Epithelial cell of proximal tubule (primary cell): ENCODE measurements at regions not wholly inside any gene's neighbourhood (a gene's known extent, or its start where the extent isn't known, plus 50 kb on each side); places are given as distances from the start of the nearest gene placed in this dataset.
"Not testable (repeated sequence)": the region's sequence is repeated elsewhere in the genome, so short reads cannot be mapped to it uniquely, and the experiment has no call there.

Source experiments
- DNase-seq: peaks from one replicate; pipeline ENCODE4 v3.0.0-alpha.2; 2011; ENCODE audit warnings: low read depth
- H3K4me3 ChIP-seq: 2 replicates; pipeline ENCODE4 v1.5.1; 2011; ENCODE audit warnings: low read depth, mild to moderate bottlenecking, low read length
- TF ChIP-seq, protein P1 (sequence below): conservative IDR thresholded peaks from 2 replicates; pipeline ENCODE4 v1.5.1; 2012; ENCODE audit warnings: low read depth, mild to moderate bottlenecking, low read length

DNA sequence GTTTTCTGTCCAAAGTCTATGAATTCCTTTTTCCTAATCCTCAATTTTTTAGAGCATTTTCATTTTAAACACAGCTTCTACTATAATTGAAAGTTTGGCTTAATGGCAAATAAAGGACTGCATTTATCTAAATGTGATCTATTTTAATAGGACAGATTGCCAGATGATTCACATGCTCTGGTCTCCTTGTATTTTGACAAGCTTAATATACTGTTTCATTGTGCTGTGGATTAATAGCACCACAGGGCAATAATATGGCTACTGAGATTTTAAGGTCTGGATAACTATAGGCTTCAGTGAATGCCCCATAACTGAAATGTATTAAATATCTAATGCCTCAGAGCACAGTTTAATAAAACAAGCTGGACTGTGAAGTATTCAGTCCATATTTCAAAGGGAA, 1362.8 kb downstream of the XPNPEP1 start:
- H3K4me3 ChIP-seq = no peak overlapping the region
- TF ChIP-seq, protein P1, sequence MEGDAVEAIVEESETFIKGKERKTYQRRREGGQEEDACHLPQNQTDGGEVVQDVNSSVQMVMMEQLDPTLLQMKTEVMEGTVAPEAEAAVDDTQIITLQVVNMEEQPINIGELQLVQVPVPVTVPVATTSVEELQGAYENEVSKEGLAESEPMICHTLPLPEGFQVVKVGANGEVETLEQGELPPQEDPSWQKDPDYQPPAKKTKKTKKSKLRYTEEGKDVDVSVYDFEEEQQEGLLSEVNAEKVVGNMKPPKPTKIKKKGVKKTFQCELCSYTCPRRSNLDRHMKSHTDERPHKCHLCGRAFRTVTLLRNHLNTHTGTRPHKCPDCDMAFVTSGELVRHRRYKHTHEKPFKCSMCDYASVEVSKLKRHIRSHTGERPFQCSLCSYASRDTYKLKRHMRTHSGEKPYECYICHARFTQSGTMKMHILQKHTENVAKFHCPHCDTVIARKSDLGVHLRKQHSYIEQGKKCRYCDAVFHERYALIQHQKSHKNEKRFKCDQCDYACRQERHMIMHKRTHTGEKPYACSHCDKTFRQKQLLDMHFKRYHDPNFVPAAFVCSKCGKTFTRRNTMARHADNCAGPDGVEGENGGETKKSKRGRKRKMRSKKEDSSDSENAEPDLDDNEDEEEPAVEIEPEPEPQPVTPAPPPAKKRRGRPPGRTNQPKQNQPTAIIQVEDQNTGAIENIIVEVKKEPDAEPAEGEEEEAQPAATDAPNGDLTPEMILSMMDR = no peak
- no peak for DNase-seq

DNA sequence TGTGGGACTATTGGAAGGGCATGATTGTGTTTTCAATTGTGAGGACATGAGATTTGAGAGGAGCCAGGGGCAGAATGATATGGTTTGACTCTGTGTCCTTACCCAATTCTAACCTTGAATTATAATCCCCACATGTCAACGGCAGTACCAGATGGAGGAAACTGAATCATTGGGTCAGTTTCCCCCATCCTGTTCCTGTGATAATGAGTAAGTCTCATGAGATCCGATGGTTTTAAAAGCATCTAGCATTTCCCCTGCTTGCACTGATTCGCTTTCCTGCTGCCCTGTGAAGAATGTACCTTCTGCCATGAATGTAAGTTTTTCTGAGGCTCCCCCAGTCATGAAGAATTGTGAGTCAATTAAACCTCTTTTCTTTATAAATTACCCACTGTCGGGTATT, 1367.1 kb downstream of the XPNPEP1 start:
- TF ChIP-seq, protein P1 = no peak
- H3K4me3 ChIP-seq = no peak overlapping the region
- DNase-seq = no peak

DNA sequence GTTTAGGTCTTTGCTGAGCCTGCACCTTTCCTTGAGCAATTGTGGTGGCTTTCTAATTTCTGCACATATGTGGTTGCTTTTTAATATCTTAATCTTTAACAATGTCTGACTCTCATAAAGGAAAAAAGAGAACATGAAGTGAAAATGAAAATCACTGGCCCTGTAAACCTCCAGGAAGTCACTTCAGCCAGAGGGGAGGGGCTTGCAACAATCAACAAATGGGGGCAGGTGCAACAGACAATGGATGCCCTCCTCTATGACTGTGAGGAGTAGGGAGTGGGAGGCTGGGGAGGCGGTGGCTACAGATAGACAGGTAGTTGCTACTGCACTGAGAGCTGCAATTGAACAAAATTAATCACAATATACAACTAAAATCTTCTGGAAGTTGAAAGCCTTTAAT, 1377.4 kb downstream of the XPNPEP1 start:
- TF ChIP-seq, protein P1 = no peak
- DNase-seq = no peak

DNA sequence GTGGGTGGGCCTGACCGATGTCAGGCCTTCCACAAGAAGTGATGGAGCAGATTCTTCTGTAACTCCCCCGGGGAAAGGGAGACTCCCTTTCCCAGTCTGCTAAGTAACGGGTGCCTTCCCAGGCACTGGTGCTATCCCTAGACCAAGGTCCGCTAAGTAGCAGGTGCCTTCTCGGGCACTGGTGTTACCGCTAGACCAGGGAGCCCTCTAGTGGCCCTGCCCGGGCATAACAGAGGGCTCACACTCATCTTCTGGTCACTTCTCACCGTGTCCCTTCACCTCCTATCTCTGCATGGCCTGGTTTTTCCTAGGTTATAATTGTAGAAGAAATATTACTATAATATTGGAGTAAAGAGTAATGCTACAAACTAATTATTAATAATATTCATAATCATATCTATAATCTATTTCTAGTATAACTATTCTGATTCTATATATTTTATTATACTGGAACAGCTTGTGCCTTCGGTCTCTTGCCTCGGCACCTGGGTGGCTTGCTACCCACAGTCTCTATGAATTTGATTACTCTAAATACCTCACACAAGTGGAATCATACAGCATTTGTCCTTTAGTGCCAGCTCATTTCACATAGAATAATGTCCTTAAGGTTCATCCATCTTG, 1378.7 kb downstream of the XPNPEP1 start:
- TF ChIP-seq, protein P1 = peak; percentile 95
- no peak overlapping the region for H3K4me3 ChIP-seq
- DNase-seq = peak; percentile 7

More for the DNA sequence above, 1377.4 kb downstream of the XPNPEP1 start:
- no peak overlapping the region for H3K4me3 ChIP-seq

DNA sequence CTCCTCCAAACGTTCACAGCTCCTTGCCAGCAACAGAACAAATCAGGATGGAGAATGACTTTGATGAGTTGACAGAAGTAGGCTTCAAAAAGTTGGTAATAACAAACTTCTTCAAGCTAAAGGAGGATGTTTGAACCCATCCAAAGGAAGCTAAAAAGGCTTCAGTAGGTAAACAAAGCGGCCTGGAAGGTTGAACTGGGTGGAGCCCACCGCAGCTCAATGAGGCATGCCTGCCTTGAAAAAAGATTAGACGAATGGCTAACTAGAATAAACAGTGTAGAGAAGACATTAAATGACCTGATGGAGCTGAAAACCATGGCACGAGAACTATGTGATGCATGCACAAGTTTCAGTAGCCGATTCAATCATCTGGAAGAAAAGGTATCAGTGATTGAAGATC, 1369.0 kb upstream of the SORCS1 start:
- DNase-seq = not testable (repeated sequence)

DNA sequence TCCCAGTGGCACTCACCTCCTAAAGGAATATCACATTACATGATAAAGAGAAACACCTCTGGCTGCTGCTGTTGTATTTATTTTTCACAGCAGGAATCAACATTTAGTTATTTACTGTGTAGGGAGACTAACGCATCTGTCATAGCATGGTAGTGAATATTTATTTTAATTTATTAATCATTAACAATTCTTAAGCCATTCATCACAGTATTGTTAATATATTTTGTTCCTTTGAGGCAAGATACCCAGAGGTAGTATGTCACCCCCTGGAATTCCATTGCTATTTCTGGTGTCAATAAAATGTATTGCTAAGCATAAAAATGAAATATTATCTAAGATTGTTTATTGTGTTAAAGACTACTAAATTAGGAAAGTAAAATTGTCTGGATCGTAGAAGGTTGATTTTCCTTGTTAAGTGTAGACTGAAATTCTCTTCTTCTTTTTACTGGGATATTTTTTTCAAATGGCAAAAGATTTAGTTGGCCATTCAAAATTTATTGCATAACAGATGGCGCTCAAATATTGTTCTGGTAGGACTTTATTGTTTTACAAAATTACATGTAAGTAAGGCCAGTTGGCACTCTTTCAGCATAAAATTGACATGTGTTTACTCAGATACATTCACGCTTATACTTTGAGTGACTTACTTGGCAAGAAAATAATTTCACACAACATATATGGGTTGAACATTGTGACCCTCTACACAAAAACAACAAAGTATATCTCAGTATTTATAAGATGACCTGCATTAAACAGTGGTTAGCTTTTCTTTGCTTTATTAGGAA, 1358.7 kb upstream of the SORCS1 start:
- no peak for DNase-seq
- TF ChIP-seq, protein P1 = no peak
- no peak overlapping the region for H3K4me3 ChIP-seq

More for the DNA sequence above, 1369.0 kb upstream of the SORCS1 start:
- H3K4me3 ChIP-seq = not testable (repeated sequence)

DNA sequence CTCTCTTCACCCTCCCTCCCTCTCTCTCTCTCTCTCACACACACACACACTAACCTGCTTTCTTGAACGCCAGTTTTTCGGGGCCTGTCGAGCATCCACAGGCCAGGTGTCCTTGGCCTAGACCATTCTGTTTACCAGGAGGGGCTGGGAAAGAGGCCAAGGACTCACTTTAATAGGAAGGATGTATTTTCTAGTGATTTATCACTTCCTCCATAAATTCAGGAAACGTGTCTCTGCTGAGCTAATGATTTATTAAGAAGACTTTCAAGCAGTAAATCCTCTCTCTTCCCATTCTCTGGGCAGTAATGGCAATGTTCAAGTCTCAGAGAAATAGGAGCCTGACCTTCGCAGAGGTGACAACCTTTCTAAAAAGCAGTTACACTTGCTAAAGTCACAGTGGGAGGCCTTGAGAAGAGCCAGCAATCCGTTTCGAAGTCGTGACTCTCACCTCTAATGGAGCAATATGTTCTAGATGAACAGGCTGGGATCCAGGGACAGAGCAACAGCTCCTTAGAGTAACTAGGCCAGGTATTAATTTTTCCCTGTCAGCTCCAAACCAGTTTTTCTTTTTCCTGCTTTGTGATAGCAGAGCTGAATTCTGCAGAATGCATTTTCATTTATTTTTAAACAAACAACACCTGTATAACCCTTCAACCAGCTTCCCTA, 1357.5 kb upstream of the SORCS1 start:
- TF ChIP-seq, protein P1 = no peak
- H3K4me3 ChIP-seq = no peak overlapping the region
- peak; percentile 9 for DNase-seq
